Naive B cell (primary cell): ENCODE measurements at regions not wholly inside any gene's neighbourhood (a gene's known extent, or its start where the extent isn't known, plus 50 kb on each side); places are given as distances from the start of the nearest gene placed in this dataset.

Experiments
- ATAC-seq, 2 donors: fragments of 150-1000 bp; cut with Tn5 transposase; 2 replicates each; pipeline ENCODE4 v1.10.0; 2021; ENCODE audit warnings: low read depth in 2 of 2, mild to moderate bottlenecking in 2 of 2, moderate library complexity in 2 of 2
- DNase-seq: peaks from one replicate; pipeline ENCODE4 v3.0.0; 2022
- H3K27ac Mint-ChIP-seq, 6 donors: one replicate each; pipeline ENCODE4 v1.8.0; 2020 to 2022; ENCODE audit warnings: mild to moderate bottlenecking in 6 of 6, mixed read lengths in 6 of 6, moderate library complexity in 5 of 6, inconsistent platforms in 2 of 6
- H3K27me3 Mint-ChIP-seq, 3 donors: one replicate each; pipeline ENCODE4 v1.8.0; 2021 to 2022; ENCODE audit warnings: mixed read lengths in 3 of 3, mild to moderate bottlenecking in 1 of 3
- H3K36me3 Mint-ChIP-seq, 2 donors: one replicate each; pipeline ENCODE4 v1.8.0; 2020 to 2022; ENCODE audit warnings: mixed read lengths in 2 of 2, inconsistent platforms in 1 of 2, mild to moderate bottlenecking in 1 of 2
- H3K4me1 Mint-ChIP-seq, 3 donors: one replicate each; pipeline ENCODE4 v1.8.0; 2020 to 2022; ENCODE audit warnings: mixed read lengths in 3 of 3, inconsistent platforms in 1 of 3, mild to moderate bottlenecking in 1 of 3, moderate library complexity in 1 of 3
- H3K4me3 Mint-ChIP-seq, 8 donors: one replicate each; pipeline ENCODE4 v1.8.0; 2020 to 2022; ENCODE audit warnings: mild to moderate bottlenecking in 8 of 8, mixed read lengths in 8 of 8, moderate library complexity in 8 of 8, inconsistent platforms in 2 of 8
- H3K9me3 Mint-ChIP-seq, 7 donors: one replicate each; pipeline ENCODE4 v1.8.0; 2020 to 2022; ENCODE audit warnings: mixed read lengths in 7 of 7, mild to moderate bottlenecking in 5 of 7, inconsistent platforms in 2 of 7, moderate library complexity in 1 of 7

DNA sequence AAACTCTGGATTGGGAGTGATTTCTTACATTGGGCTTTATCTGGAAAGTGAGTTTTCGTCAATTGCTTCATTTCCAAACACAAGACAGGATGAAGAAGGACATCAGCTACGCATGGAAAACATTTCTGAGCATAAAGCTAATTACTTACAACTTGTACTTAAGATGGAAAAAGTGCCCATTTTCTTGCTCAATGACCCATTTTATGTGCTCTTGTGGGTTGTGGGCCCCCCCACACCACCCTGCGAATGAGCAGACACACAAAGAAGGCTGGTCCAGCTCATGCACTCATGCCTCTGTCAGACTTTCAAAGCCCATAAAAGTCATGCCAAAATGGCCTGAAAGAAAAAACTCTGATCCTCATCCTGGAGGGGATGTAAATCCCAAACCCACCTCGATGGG, 663.0 kb downstream of the AJAP1 start:
- Mint-ChIP-seq H3K27me3 (peaks cover 5 to 6% (median 5%) of the 10 kb centered on the region in 3 donors), H3K9me3 (peaks cover 6 to 19% (median 9%) of the 10 kb centered on the region in 7 donors), H3K36me3 (peaks cover 0 to 8% of the 10 kb centered on the region in 2 donors), H3K4me3 (no peak overlapping the region), H3K4me1 (no peaks in the 10 kb centered on the region), H3K27ac (no peak overlapping the region)
- ATAC-seq (no peak), DNase-seq (no peak)

DNA sequence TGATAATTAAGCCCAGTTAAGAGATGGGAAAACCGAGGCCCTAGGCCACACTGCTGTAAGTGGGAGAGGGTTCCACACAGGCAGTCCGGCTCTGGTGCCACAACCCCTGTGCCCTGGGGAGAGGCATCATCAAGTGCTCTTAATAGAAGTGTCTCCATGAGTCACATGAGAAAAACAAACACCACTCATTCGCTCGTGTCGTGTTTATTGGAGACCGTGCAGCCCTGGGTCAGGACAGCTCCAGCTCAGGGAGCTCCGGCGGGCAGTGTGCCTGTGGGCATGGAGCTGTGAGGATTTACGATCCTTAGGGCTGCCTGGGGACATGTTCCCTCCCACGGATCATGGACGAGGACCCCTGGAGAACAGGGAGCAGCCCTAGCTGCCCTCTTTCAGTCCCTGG, 658.5 kb downstream of the AJAP1 start:
- H3K27ac Mint-ChIP-seq, result no peak overlapping the region
- ATAC-seq, result no peak

DNA sequence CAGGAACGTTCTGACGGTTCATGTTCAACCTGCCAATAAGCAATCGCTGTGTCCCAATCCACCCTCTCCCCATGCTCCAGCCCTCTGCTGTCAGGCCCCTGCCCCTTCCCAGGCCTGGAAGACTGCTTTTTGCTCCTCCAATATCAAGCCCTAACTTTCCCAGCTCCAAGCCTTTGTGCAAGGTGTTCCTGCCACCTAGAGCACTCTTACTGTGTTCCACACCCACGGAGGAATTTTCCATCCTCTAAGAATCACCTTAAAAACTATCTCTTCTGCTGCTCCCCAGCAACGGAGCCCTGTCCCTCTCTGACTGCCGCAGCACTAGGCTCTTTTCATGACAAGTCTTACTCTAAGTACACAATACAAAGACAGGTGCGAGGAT, 657.9 kb downstream of the AJAP1 start:
- no peaks in the 10 kb centered on the region for H3K4me1 Mint-ChIP-seq
- peaks cover 0 to 1% (median 0%) of the 10 kb centered on the region in 7 donors for H3K9me3 Mint-ChIP-seq
- ATAC-seq (no peak), DNase-seq (no peak)
- peaks cover 6 to 10% (median 6%) of the 10 kb centered on the region in 3 donors for H3K27me3 Mint-ChIP-seq
- H3K27ac Mint-ChIP-seq, result no peak overlapping the region
- no peak overlapping the region for H3K4me3 Mint-ChIP-seq
- H3K36me3 Mint-ChIP-seq, result no peaks in the 10 kb centered on the region

More for the DNA sequence above, 658.5 kb downstream of the AJAP1 start:
- Mint-ChIP-seq H3K4me3 (no peak overlapping the region), H3K27me3 (peaks cover 6 to 10% (median 6%) of the 10 kb centered on the region in 3 donors), H3K4me1 (no peaks in the 10 kb centered on the region), H3K9me3 (peaks cover 0 to 1% (median 0%) of the 10 kb centered on the region in 7 donors), H3K36me3 (no peaks in the 10 kb centered on the region)
- DNase-seq, result no peak

DNA sequence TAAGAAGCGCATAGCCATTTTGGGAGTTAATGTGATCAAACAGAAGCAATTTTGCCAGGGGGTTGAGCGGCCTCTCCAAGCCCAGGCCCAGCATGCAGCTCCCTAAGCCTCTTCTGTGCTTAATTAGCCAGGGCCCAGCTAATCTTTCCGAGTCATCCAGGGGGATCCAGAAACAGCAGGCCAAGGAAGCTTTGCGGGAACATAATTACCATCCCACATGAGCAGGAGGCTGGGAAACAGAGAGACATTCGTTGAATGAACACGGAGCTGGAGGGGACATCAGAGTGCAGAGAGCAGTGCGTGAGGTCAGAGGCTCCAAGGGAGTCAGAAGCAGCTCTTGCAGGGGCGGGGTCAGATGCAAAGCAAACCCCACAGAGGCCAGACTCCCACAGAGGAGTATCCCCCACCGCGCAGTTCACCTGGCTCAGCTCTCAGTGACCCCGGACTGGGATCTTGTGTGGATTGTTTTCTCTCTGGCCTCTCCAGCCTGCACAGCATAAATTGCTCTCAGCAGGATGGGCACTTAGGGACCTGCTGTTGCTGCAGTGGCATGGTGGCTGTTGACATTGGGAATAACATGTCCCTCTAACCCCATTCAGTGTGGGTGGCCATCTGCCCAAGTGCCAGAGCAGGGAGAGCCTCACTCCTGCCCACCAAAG, 657.4 kb downstream of the AJAP1 start:
- Mint-ChIP-seq H3K9me3 (peaks cover 0 to 1% (median 0%) of the 10 kb centered on the region in 7 donors), H3K4me3 (no peak overlapping the region), H3K4me1 (no peaks in the 10 kb centered on the region), H3K36me3 (no peaks in the 10 kb centered on the region), H3K27ac (no peak overlapping the region), H3K27me3 (peaks cover 6 to 10% (median 6%) of the 10 kb centered on the region in 3 donors)
- ATAC-seq (no peak), DNase-seq (no peak)

DNA sequence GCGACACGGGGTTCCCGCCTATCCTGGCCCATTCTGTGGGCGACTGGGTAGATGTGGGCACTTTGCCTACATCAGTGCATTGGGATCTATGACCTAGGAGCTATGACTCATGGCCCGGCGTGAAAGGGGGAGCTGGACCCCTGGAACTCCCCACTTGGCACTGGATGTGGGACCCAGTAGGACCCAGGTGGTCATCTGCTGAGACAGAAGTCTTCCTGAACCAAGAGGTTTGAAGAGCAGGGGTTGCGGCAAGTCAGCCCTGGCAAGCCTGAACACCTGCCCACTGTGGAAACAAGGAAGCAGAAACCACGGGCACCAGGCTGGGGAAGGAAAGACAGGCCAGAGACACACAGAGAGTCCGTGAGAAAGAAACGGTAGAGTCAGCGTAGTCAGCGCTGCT, 656.7 kb downstream of the AJAP1 start:
- Mint-ChIP-seq H3K36me3 (no peaks in the 10 kb centered on the region), H3K9me3 (peaks cover 0 to 1% (median 0%) of the 10 kb centered on the region in 7 donors), H3K27ac (no peak overlapping the region), H3K4me1 (no peaks in the 10 kb centered on the region), H3K27me3 (peaks cover 6 to 10% (median 6%) of the 10 kb centered on the region in 3 donors), H3K4me3 (no peak overlapping the region)
- DNase-seq (no peak), ATAC-seq (no peak)

DNA sequence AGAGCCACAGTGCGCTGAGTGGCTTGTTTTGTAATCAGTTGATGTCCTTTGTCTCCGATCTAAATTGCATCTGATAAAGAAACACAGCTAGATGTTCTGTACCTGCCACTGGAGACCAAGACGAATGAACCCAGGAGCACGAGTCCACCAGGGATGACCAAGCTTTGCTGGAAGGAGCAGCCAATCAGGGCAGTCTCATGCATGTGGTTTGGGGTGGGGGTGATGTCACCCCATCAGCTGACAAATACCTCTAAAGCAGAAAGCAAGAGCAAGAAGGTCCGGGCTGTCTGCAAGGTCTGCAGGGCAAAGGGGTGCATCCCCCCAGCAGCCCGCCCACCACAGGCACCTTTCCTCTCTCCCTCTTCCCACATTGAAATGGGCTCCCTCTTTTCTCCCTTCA, 653.8 kb downstream of the AJAP1 start:
- Mint-ChIP-seq H3K9me3 (no peaks in the 10 kb centered on the region), H3K27me3 (peaks cover 0 to 10% (median 6%) of the 10 kb centered on the region in 3 donors), H3K4me3 (no peak overlapping the region), H3K27ac (no peak overlapping the region), H3K36me3 (no peaks in the 10 kb centered on the region), H3K4me1 (no peaks in the 10 kb centered on the region)
- DNase-seq, result no peak
- no peak for ATAC-seq

DNA sequence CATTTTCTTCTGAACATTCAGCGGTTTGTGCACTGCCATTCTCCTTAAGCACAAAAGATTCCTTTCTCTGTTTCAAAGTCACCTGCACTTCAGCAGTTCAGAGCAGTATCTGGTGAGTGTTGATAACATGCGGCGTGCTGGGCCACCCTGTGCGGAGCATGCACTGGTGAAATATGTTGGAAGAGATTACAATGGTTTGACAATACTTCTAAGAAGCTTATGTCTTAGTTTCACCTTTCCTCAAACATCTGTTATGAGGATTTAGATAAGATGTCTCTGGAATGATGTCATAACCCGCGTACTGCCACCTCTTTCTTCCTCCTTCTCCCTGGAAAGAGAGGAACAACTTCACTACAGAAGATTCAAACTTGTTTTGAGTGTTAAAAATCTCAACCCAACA, 650.3 kb downstream of the AJAP1 start:
- DNase-seq (no peak), ATAC-seq (no peak)
- Mint-ChIP-seq H3K9me3 (peaks cover 0 to 5% (median 0%) of the 10 kb centered on the region in 7 donors), H3K4me3 (no peak overlapping the region), H3K27ac (no peak overlapping the region), H3K27me3 (no peaks in the 10 kb centered on the region), H3K36me3 (no peaks in the 10 kb centered on the region), H3K4me1 (no peaks in the 10 kb centered on the region)

DNA sequence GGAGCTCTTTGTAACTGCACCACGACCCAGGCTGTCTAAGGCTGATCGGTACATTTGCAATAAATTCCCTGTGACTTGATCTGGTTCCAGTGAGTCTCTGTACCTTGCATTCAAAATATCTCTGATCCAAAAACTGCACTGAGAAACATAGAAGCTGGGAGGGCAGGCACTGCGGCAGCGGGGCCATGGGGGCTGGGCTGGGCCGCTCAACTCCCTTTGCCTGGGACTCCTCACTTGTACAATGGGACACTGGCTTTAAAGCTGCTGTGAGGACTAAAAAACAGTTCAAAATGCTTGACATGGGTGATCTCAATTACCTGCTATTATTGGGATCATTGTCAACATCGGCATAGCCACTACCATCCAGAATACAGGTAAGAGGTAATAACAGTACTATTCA, 644.0 kb downstream of the AJAP1 start:
- Mint-ChIP-seq H3K4me1 (no peaks in the 10 kb centered on the region), H3K4me3 (no peak overlapping the region), H3K27me3 (no peaks in the 10 kb centered on the region), H3K36me3 (no peaks in the 10 kb centered on the region), H3K9me3 (peaks cover 0 to 5% (median 0%) of the 10 kb centered on the region in 7 donors), H3K27ac (no peak overlapping the region)
- DNase-seq (no peak), ATAC-seq (no peak)

DNA sequence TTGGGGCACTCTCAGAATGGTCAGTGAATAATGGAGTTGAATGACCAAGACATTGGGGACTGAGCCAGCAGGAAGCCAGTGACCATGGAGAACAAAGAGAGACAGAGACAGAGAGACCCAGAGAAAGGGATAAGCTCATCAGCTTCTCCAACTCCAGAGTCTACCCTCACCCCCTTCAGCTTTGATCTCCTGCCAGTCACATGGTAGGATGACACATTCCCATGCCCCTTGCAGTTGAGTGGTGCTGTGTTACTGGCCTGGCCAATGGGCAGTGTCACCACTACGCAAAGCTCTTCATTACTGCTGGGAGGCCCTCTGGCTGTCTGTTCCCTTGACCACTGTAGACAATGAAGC, 643.5 kb downstream of the AJAP1 start:
- DNase-seq, result no peak
- no peaks in the 10 kb centered on the region for H3K27me3 Mint-ChIP-seq
- no peak overlapping the region for H3K4me3 Mint-ChIP-seq
- H3K4me1 Mint-ChIP-seq, result no peaks in the 10 kb centered on the region
- no peak for ATAC-seq
- H3K36me3 Mint-ChIP-seq, result no peaks in the 10 kb centered on the region
- peak overlapping the region in 1 of 6 donors; percentile 62 for H3K27ac Mint-ChIP-seq
- H3K9me3 Mint-ChIP-seq, result peaks cover 0 to 5% (median 0%) of the 10 kb centered on the region in 7 donors

DNA sequence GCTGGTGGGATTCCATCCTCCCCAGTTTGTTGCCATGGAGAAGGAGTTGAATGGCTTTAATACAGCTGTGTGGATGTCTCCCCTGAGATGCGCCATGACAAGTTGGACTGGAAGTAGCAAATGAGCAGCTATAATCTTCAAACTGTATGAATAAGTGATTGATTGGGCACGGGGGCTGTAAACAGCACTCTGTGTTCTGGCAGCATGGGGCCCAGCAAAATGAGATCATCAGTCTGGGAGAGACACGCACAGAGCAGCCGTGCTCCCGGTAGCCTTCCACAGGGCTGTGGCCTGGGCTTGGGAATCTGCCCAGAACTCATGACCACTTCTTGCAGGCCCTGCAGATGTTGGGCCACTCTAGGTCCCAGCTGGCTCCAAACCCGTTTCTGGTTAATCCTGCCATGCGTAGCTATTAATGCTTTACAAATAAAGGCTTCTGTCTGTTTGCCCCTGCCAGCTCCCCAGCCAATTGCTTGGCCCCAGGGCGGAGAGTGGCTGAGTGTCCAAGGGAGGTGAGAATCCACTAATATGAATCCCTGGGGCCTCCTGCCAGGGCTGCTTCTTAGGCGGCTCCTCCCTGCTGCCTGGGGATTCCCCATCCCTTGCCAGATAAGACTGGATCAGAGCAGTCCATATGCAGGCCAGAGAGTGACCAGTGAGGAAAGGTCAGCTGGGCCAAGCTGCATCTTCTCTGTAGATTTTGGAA, 642.9 kb downstream of the AJAP1 start:
- H3K27ac Mint-ChIP-seq, result no peak overlapping the region
- H3K9me3 Mint-ChIP-seq, result peaks cover 0 to 4% (median 0%) of the 10 kb centered on the region in 7 donors
- ATAC-seq (no peak), DNase-seq (no peak)
- H3K36me3 Mint-ChIP-seq, result no peaks in the 10 kb centered on the region
- H3K27me3 Mint-ChIP-seq, result no peaks in the 10 kb centered on the region
- H3K4me3 Mint-ChIP-seq, result no peak overlapping the region
- H3K4me1 Mint-ChIP-seq, result no peaks in the 10 kb centered on the region

DNA sequence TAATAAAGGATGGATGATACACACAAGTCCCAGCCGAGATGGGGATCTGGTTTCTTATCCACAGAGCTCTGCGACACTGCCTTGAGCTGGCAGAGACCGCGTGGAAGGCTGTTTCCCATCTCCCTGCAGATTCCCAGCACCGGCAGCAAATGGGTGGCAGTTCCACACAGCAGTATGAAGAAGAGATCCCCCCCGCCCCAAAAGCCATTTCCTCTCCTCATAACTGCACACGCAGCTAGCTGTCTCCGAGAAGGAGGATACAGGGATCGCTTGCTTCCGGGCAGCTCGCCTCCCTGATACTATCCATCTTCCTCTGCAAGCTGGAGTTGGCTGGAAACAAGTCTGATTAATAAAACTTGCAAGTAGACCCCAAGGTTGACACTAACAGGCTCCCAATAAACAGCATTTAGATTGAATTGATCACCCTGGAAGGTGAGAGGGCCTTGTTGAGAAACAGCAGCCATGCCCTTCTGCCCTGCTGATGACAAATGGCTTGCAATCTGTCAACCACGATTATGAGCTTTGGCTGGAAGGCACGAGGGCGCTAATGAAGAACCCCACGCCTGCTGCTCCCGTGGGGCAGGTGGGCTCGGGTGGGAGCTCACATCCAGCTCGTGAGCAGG, 642.3 kb downstream of the AJAP1 start:
- no peaks in the 10 kb centered on the region for H3K27me3 Mint-ChIP-seq
- DNase-seq (no peak), ATAC-seq (no peak)
- no peaks in the 10 kb centered on the region for H3K4me1 Mint-ChIP-seq
- H3K36me3 Mint-ChIP-seq, result no peaks in the 10 kb centered on the region
- H3K4me3 Mint-ChIP-seq, result no peak overlapping the region
- no peak overlapping the region for H3K27ac Mint-ChIP-seq
- H3K9me3 Mint-ChIP-seq, result peaks cover 0 to 2% (median 0%) of the 10 kb centered on the region in 7 donors

DNA sequence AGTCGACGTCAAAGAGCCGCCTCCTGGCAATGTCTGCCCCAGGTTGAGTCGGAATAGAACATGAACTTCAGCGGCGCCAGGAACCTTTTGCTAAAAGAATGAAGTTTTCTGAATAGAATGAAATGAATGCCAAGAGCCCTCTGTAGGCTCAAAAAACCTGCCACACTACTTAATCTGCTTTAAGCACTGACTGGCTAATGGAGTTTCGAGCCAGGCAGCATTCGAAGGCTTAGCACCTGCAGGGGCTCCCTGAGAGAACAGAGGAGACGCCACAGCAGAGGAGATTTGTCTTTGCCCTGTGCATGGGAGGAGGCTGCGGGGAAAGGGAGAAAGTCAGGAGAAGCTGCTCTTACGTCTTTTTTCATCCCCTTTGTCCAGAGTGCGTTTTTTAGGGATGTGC, 641.7 kb downstream of the AJAP1 start:
- peaks cover 0 to 2% (median 0%) of the 10 kb centered on the region in 7 donors for H3K9me3 Mint-ChIP-seq

DNA sequence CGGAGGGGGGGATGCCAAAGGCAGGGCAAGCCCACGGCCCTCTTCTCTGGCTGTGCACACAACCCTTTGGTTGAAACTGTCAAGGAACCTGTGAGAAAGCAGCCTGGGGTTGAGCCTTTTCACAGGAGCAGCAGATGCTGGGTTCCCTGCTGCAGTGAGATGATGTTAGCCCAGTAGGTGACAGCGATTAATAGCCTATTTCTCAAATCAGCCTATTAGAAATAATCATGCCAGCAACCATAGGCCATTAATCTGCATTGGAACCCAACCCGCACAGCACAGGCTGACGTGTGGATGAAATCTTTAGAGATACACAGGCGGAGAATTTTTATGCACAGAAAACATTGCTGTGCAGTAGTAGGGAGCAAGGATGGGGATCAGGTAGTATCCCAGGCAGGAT, 637.5 kb downstream of the AJAP1 start:
- no peak for ATAC-seq
- Mint-ChIP-seq H3K9me3 (peaks cover 0 to 3% (median 0%) of the 10 kb centered on the region in 7 donors), H3K4me1 (no peaks in the 10 kb centered on the region), H3K27me3 (no peaks in the 10 kb centered on the region), H3K4me3 (no peak overlapping the region), H3K36me3 (no peaks in the 10 kb centered on the region), H3K27ac (no peak overlapping the region)
- DNase-seq, result no peak

More for the DNA sequence above, 641.7 kb downstream of the AJAP1 start:
- no peaks in the 10 kb centered on the region for H3K36me3 Mint-ChIP-seq
- H3K27me3 Mint-ChIP-seq, result no peaks in the 10 kb centered on the region
- no peak overlapping the region for H3K27ac Mint-ChIP-seq
- H3K4me1 Mint-ChIP-seq, result no peaks in the 10 kb centered on the region
- H3K4me3 Mint-ChIP-seq, result no peak overlapping the region
- ATAC-seq, result no peak
- DNase-seq, result no peak
